Ovary (tissue), 7 donors: ENCODE measurements at regions not wholly inside any gene's neighbourhood (a gene's known extent, or its start where the extent isn't known, plus 50 kb on each side); places are given as distances from the start of the nearest gene placed in this dataset.

Experiments
- DNase-seq, 5 donors: peaks; one replicate each; pipeline ENCODE4 v3.0.0-alpha.2; 2019 to 2020
- H3K27ac ChIP-seq, 2 donors: fragments of 200-600 bp; one replicate each; pipeline versions ENCODE4 v1.5.1 to v1.8.0; 2019 to 2022
- H3K27me3 ChIP-seq: fragments of 200-600 bp; one replicate; pipeline ENCODE4 v1.8.0; 2022
- H3K36me3 ChIP-seq: fragments of 200-600 bp; sonication (generic); one replicate; pipeline ENCODE4 v1.5.1; 2019
- H3K4me1 ChIP-seq: one replicate; pipeline ENCODE4 v1.8.1; 2013; ENCODE audit warnings: mild to moderate bottlenecking, moderate library complexity; ENCODE audit not compliant: insufficient read depth
- H3K4me3 ChIP-seq: fragments of 200-600 bp; sonication (generic); one replicate; pipeline ENCODE4 v1.5.1; 2017
- H3K9me3 ChIP-seq, 2 donors: fragments of 200-600 bp in 1 of 2; sonication (generic) in 1 of 2; one replicate each; pipeline versions ENCODE4 v1.5.1 to v1.8.1; 2013 to 2019; ENCODE audit warnings: mild to moderate bottlenecking in 1 of 2, moderate library complexity in 1 of 2
- CTCF ChIP-seq, 3 donors: fragments of 450-650 bp in 2 of 3; fragments of 200-600 bp in 1 of 3; IDR thresholded peaks; one replicate each; pipeline versions ENCODE4 v1.5.1 to v1.8.0; 2016 to 2022; ENCODE audit warnings: antibody characterized with exemption in 3 of 3, mild to moderate bottlenecking in 1 of 3
- EP300 ChIP-seq: sonication (generic); formaldehyde crosslinking; IDR thresholded peaks from one replicate; pipeline ENCODE4 v1.6.1; 2017; ENCODE audit warnings: antibody characterized with exemption
- POLR2A ChIP-seq: fragments of 450-650 bp; IDR thresholded peaks from one replicate; pipeline ENCODE4 v1.6.1; 2017; ENCODE audit warnings: antibody characterized with exemption, mild to moderate bottlenecking, moderate library complexity
- WGBS, 3 donors: extraction: QIAGEN DNeasy Blood & Tissue Kit in 1 of 3; methylation state at CpG; one replicate each; pipeline versions ENCODE4 v1.1.5 to v1.1.7; 2013 to 2017; 5-methylcytosine and 5-hydroxymethylcytosine counted together
- intact Hi-C, 4 donors: fragments of 100-400 bp; cut with DNase I; formaldehyde crosslinking; loops; one replicate each; pipeline versions ENCODE4 v1.11.0 to v1.15.1; 2022 to 2023
- donor health status: DM: no; HTN: no; CAD: no; lungs with moderate emphysema.
- donor health status: DM: no; HTN: no; CAD: no.
- donor health status: Bipolar disorder and iron deficiency.
- donor health status: DM: no; HTN: no; CAD: no.
- donor health status: DM: yes; HTN: yes; CAD: no.

GRCh38 chr12:107332743-107333142, 239.4 kb upstream of the CRY1 start:
- WGBS, 3 donors = 70 to 76% (median 70%) methylated on average over 4 of the region's 4 CpGs
- Histone ChIP-seq H3K27ac (no peak overlapping the region), H3K9me3 (no peaks in the 10 kb centered on the region), H3K36me3 (no peaks in the 10 kb centered on the region), H3K4me1 (no peaks in the 10 kb centered on the region), H3K27me3 (no peaks in the 10 kb centered on the region), H3K4me3 (no peak overlapping the region)
- TF ChIP-seq EP300 (no peak), POLR2A (no peak), CTCF (IDR thresholded peaks at IDR 0.05) (no peak)
- DNase-seq = no peak
- intact Hi-C loops = no loop called here

GRCh38 chr12:107335802-107336570, 242.6 kb upstream of the CRY1 start:
- Histone ChIP-seq H3K36me3 (no peaks in the 10 kb centered on the region), H3K9me3 (no peaks in the 10 kb centered on the region), H3K4me3 (no peak overlapping the region), H3K27me3 (no peaks in the 10 kb centered on the region), H3K4me1 (no peaks in the 10 kb centered on the region), H3K27ac (no peak overlapping the region)
- WGBS, 3 donors = 74 to 79% (median 79%) methylated on average over 10 of the region's 10 CpGs
- TF ChIP-seq CTCF (IDR thresholded peaks at IDR 0.05) = no peak
- no peak for TF ChIP-seq EP300
- intact Hi-C loops = no loop called here
- DNase-seq = no peak

- intact Hi-C loops = no loop called here
- Histone ChIP-seq H3K27me3 (no peaks in the 10 kb centered on the region), H3K4me3 (no peak overlapping the region), H3K4me1 (no peaks in the 10 kb centered on the region), H3K9me3 (no peaks in the 10 kb centered on the region), H3K27ac (no peak overlapping the region), H3K36me3 (no peaks in the 10 kb centered on the region)
- DNase-seq = no peak
- 69 to 73% (median 69%) methylated on average over 4 of the region's 4 CpGs for WGBS, 3 donors
- no peak for TF ChIP-seq CTCF (IDR thresholded peaks at IDR 0.05)
- no peak for TF ChIP-seq POLR2A
- TF ChIP-seq EP300 = no peak
Measured at GRCh38 chr12:107336695-107337094, 243.3 kb upstream of the CRY1 start.

- Histone ChIP-seq H3K4me1 (no peaks in the 10 kb centered on the region), H3K9me3 (no peaks in the 10 kb centered on the region)
Measured at GRCh38 chr12:107337346-107338095, 244.2 kb upstream of the CRY1 start.

More at GRCh38 chr12:107337346-107338095, 244.2 kb upstream of the CRY1 start:
- no peak for DNase-seq
- TF ChIP-seq CTCF (IDR thresholded peaks at IDR 0.05) (no peak), POLR2A (no peak), EP300 (no peak)
- no peaks in the 10 kb centered on the region for H3K27me3 ChIP-seq
- intact Hi-C loops = no loop called here
- no peak overlapping the region for H3K4me3 ChIP-seq
- no peak overlapping the region for H3K27ac ChIP-seq
- H3K36me3 ChIP-seq = no peaks in the 10 kb centered on the region
- 82 to 92% (median 87%) methylated on average over 9 of the region's 9 CpGs for WGBS, 3 donors
